ENCODE measurements at regions not wholly inside any gene's neighbourhood (a gene's known extent, or its start where the extent isn't known, plus 50 kb on each side); places are given as distances from the start of the nearest gene placed in this dataset.

DNA sequence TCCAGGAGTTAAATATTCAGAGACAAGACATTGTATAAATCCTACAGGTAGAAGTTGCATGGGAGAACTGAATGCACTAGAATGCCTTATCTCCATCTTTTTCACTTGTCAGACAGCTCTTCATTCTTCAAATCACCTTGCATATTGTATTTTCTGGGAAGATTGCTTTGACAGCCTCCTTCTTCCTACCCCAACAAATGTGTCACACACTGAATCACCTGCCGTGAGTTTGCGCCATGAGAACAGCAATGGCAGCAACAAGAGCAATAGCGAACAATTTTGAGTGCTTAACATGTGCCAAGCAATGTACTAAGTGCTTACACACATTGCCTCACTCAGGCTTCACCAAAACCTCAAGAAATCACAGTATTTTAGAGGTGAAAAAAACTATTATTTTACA is 161.3 kb upstream of the REG3G start:
- no peak overlapping the region for H3K4me3 ChIP-seq (ENCODE audit: low read length, poor library complexity, severe bottlenecking)
- no peak overlapping the region for H2AFZ ChIP-seq (ENCODE audit: low read length)
- H3K9me2 ChIP-seq (replicated peaks; ENCODE audit: low read depth, low read length): no peaks in the 10 kb centered on the region
- H3K79me2 ChIP-seq (ENCODE audit: insufficient read depth, low read length): no peaks in the 10 kb centered on the region
- H3F3A ChIP-seq (ENCODE audit: low read depth): no peaks in the 10 kb centered on the region
- H3K27me3 ChIP-seq (ENCODE audit: insufficient read depth, low read length, poor library complexity, severe bottlenecking): no peaks in the 10 kb centered on the region
- H3K9me3 ChIP-seq (ENCODE audit: insufficient read depth, low read depth, low read length): no peaks in the 10 kb centered on the region
- H4K20me1 ChIP-seq (ENCODE audit: insufficient read depth, low read length, poor library complexity, severe bottlenecking): no peaks in the 10 kb centered on the region
- H3K36me3 ChIP-seq (ENCODE audit: insufficient read depth, low read length): no peaks in the 10 kb centered on the region
- H3K9ac ChIP-seq (ENCODE audit: low read depth, low read length, poor library complexity, severe bottlenecking): no peak overlapping the region
- no peak overlapping the region for H3K4me2 ChIP-seq (ENCODE audit: low read depth, low read length, poor library complexity, severe bottlenecking)
- H3K4me1 ChIP-seq (ENCODE audit: insufficient read depth, low read length, poor library complexity, severe bottlenecking): no peaks in the 10 kb centered on the region
- TF ChIP-seq EZH2phosphoT487 (IDR thresholded peaks at IDR 0.05; ENCODE audit: borderline replicate concordance): no peak
- TF ChIP-seq, protein P1, sequence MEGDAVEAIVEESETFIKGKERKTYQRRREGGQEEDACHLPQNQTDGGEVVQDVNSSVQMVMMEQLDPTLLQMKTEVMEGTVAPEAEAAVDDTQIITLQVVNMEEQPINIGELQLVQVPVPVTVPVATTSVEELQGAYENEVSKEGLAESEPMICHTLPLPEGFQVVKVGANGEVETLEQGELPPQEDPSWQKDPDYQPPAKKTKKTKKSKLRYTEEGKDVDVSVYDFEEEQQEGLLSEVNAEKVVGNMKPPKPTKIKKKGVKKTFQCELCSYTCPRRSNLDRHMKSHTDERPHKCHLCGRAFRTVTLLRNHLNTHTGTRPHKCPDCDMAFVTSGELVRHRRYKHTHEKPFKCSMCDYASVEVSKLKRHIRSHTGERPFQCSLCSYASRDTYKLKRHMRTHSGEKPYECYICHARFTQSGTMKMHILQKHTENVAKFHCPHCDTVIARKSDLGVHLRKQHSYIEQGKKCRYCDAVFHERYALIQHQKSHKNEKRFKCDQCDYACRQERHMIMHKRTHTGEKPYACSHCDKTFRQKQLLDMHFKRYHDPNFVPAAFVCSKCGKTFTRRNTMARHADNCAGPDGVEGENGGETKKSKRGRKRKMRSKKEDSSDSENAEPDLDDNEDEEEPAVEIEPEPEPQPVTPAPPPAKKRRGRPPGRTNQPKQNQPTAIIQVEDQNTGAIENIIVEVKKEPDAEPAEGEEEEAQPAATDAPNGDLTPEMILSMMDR (conservative IDR thresholded peaks at IDR 0.05; ENCODE audit: low read length): no peak

- TF ChIP-seq EZH2phosphoT487 (IDR thresholded peaks at IDR 0.05; ENCODE audit: borderline replicate concordance): no peak
- TF ChIP-seq, protein P1 (conservative IDR thresholded peaks at IDR 0.05; ENCODE audit: low read length): no peak
- H3K27me3 ChIP-seq (ENCODE audit: insufficient read depth, low read length, poor library complexity, severe bottlenecking): no peaks in the 10 kb centered on the region
- no peaks in the 10 kb centered on the region for H3F3A ChIP-seq (ENCODE audit: low read depth)
- H3K4me2 ChIP-seq (ENCODE audit: low read depth, low read length, poor library complexity, severe bottlenecking): no peak overlapping the region
- no peaks in the 10 kb centered on the region for H4K20me1 ChIP-seq (ENCODE audit: insufficient read depth, low read length, poor library complexity, severe bottlenecking)
- H3K4me1 ChIP-seq (ENCODE audit: insufficient read depth, low read length, poor library complexity, severe bottlenecking): no peaks in the 10 kb centered on the region
- no peaks in the 10 kb centered on the region for H3K79me2 ChIP-seq (ENCODE audit: insufficient read depth, low read length)
- no peak overlapping the region for H2AFZ ChIP-seq (ENCODE audit: low read length)
- H3K9ac ChIP-seq (ENCODE audit: low read depth, low read length, poor library complexity, severe bottlenecking): no peak overlapping the region
- no peaks in the 10 kb centered on the region for H3K36me3 ChIP-seq (ENCODE audit: insufficient read depth, low read length)
- no peaks in the 10 kb centered on the region for H3K9me3 ChIP-seq (ENCODE audit: insufficient read depth, low read depth, low read length)
- H3K9me2 ChIP-seq (replicated peaks; ENCODE audit: low read depth, low read length): no peaks in the 10 kb centered on the region
- H3K4me3 ChIP-seq (ENCODE audit: low read length, poor library complexity, severe bottlenecking): no peak overlapping the region
Measured at GRCh38 chr2:78865667-78866066, 159.8 kb upstream of the REG3G start.

GRCh38 chr2:78870343-78870967 is 155.0 kb upstream of the REG3G start:
- Histone ChIP-seq H3K79me2 (ENCODE audit: insufficient read depth, low read length) (no peaks in the 10 kb centered on the region), H3K4me3 (ENCODE audit: low read length, poor library complexity, severe bottlenecking) (no peak overlapping the region), H3K36me3 (ENCODE audit: insufficient read depth, low read length) (no peaks in the 10 kb centered on the region), H3K9me2 (replicated peaks; ENCODE audit: low read depth, low read length) (no peaks in the 10 kb centered on the region), H3K27me3 (ENCODE audit: insufficient read depth, low read length, poor library complexity, severe bottlenecking) (no peaks in the 10 kb centered on the region), H3K9me3 (ENCODE audit: insufficient read depth, low read depth, low read length) (no peaks in the 10 kb centered on the region), H3F3A (ENCODE audit: low read depth) (no peaks in the 10 kb centered on the region), H3K4me1 (ENCODE audit: insufficient read depth, low read length, poor library complexity, severe bottlenecking) (no peaks in the 10 kb centered on the region), H3K9ac (ENCODE audit: low read depth, low read length, poor library complexity, severe bottlenecking) (no peak overlapping the region), H4K20me1 (ENCODE audit: insufficient read depth, low read length, poor library complexity, severe bottlenecking) (no peaks in the 10 kb centered on the region), H3K4me2 (ENCODE audit: low read depth, low read length, poor library complexity, severe bottlenecking) (no peak overlapping the region), H2AFZ (ENCODE audit: low read length) (no peak overlapping the region)
- TF ChIP-seq, protein P1 (conservative IDR thresholded peaks at IDR 0.05; ENCODE audit: low read length): no peak
- TF ChIP-seq EZH2phosphoT487 (IDR thresholded peaks at IDR 0.05; ENCODE audit: borderline replicate concordance): no peak

All from Loucy (cell line).